PFSK-1 (cell line): ENCODE measurements at regions not wholly inside any gene's neighbourhood (a gene's known extent, or its start where the extent isn't known, plus 50 kb on each side); places are given as distances from the start of the nearest gene placed in this dataset.

Experiments used
- FOXP2 ChIP-seq: optimal IDR thresholded peaks from 2 replicates; pipeline ENCODE3; 2011; ENCODE audit warnings: borderline replicate concordance, control low read depth, inconsistent platforms; ENCODE audit not compliant: insufficient read depth; ENCODE audit errors: extremely low read length, extremely low read depth
- POLR2AphosphoS5 ChIP-seq: IDR thresholded peaks from 2 replicates; pipeline ENCODE4 v1.6.1; 2012; ENCODE audit warnings: low read depth, mild to moderate bottlenecking, control low read depth, low read length, moderate library complexity
- SIN3A ChIP-seq: IDR thresholded peaks from 2 replicates; pipeline ENCODE4 v1.6.1; 2012; ENCODE audit warnings: mild to moderate bottlenecking, low read length, moderate library complexity, borderline replicate concordance; ENCODE audit not compliant: insufficient read depth
- TAF1 ChIP-seq: IDR thresholded peaks from 2 replicates; pipeline ENCODE4 v1.6.1; 2012; ENCODE audit warnings: low read length, control low read depth, borderline replicate concordance; ENCODE audit not compliant: insufficient read depth
- TF ChIP-seq, protein P1 (sequence below), 2 experiments: IDR thresholded peaks; 2 replicates each; pipeline versions ENCODE4 v1.6.1 to v1.8.0; 2011 to 2012; ENCODE audit warnings: low read depth in 2 of 2, low read length in 2 of 2, control low read depth in 1 of 2, inconsistent platforms in 1 of 2, mild to moderate bottlenecking in 1 of 2, moderate library complexity in 1 of 2; ENCODE audit not compliant: insufficient read depth in 1 of 2

DNA sequence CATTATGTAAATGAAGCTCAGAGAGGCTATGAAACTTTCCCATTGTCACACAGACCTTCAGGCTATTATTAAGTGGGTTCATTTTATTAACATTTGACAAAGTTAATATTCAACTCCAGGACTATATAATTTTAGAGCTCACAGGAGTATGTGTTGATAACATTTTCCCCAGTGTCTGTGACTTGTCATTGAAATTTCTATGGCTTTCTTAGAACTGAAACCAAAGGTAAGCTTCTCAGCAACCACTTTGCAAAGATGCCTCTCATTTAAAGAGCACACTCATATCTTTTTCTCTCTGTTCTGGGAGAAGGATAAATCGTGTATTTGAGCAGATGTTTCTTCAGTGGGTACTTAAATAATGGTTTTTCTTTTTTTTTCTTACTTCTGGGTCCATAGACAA lies 61.8 kb upstream of the LHCGR start:
- no peak for TF ChIP-seq POLR2AphosphoS5
- TF ChIP-seq, protein P1, sequence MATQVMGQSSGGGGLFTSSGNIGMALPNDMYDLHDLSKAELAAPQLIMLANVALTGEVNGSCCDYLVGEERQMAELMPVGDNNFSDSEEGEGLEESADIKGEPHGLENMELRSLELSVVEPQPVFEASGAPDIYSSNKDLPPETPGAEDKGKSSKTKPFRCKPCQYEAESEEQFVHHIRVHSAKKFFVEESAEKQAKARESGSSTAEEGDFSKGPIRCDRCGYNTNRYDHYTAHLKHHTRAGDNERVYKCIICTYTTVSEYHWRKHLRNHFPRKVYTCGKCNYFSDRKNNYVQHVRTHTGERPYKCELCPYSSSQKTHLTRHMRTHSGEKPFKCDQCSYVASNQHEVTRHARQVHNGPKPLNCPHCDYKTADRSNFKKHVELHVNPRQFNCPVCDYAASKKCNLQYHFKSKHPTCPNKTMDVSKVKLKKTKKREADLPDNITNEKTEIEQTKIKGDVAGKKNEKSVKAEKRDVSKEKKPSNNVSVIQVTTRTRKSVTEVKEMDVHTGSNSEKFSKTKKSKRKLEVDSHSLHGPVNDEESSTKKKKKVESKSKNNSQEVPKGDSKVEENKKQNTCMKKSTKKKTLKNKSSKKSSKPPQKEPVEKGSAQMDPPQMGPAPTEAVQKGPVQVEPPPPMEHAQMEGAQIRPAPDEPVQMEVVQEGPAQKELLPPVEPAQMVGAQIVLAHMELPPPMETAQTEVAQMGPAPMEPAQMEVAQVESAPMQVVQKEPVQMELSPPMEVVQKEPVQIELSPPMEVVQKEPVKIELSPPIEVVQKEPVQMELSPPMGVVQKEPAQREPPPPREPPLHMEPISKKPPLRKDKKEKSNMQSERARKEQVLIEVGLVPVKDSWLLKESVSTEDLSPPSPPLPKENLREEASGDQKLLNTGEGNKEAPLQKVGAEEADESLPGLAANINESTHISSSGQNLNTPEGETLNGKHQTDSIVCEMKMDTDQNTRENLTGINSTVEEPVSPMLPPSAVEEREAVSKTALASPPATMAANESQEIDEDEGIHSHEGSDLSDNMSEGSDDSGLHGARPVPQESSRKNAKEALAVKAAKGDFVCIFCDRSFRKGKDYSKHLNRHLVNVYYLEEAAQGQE (IDR thresholded peaks at IDR 0.05; ENCODE audit: insufficient read depth in 1 of 2, low read depth in 2 of 2, low read length in 2 of 2): no peak
- no peak for TF ChIP-seq TAF1
- TF ChIP-seq FOXP2: no peak

DNA sequence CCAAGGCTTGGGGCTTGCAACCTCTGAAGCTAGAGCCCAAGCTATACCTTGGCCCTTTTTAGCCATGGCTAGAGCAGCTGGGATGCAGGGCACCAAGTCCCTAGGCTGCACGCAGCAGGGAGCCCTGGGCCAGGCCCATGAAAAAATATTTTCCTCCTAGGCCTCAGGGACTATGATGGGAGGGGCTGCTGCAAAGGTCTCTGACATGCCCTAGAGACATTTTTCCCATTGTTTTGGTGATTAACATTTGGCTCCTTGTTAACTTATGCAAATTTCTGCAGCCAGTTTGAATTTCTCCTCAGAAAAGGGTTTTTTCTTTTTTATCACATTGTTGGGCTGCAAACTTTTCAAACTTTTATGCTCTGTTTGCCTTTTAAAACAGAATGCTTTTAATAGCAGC lies 56.9 kb upstream of the LHCGR start:
- no peak for TF ChIP-seq SIN3A
- TF ChIP-seq, protein P1 (IDR thresholded peaks at IDR 0.05; ENCODE audit: insufficient read depth in 1 of 2, low read depth in 2 of 2, low read length in 2 of 2): no peak
- no peak for TF ChIP-seq TAF1
- no peak for TF ChIP-seq FOXP2
- no peak for TF ChIP-seq POLR2AphosphoS5

DNA sequence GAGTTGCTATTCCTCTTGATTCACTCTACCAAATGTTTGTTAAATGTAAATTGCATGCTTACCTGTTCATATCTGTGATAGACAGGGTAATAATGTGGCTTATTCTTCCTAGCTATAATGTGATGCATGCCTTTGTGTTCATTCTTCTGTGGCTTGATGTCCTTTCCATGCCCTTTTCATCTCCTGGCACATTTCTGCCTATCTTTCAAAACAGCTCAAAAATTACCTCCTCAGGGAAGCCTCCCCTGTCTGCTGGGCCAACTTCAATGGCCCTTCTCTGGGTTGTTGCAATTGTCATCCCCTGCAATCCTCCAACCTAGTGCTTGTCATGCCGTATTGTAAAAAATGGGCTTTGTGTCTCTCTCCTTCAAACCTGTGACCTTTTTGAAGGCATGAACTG lies 52.8 kb upstream of the LHCGR start:
- no peak for TF ChIP-seq POLR2AphosphoS5
- no peak for TF ChIP-seq FOXP2
- TF ChIP-seq SIN3A: no peak
- TF ChIP-seq, protein P1 (IDR thresholded peaks at IDR 0.05; ENCODE audit: insufficient read depth in 1 of 2, low read depth in 2 of 2, low read length in 2 of 2): no peak
- no peak for TF ChIP-seq TAF1
